ENCODE measurements at regions not wholly inside any gene's neighbourhood (a gene's known extent, or its start where the extent isn't known, plus 50 kb on each side); places are given as distances from the start of the nearest gene placed in this dataset.

- TF ChIP-seq CTCF (IDR thresholded peaks at IDR 0.05; ENCODE audit: borderline replicate concordance, insufficient read depth, low read depth, low read length): no peak
- no peak overlapping the region for H3K4me3 ChIP-seq (ENCODE audit: low read depth, low read length)
These were observed 123.3 kb upstream of the NXT1 start for GRCh38 chr20:23227274-23227673.

GRCh38 chr20:23226612-23227265, 123.9 kb upstream of the NXT1 start:
- TF ChIP-seq CTCF (IDR thresholded peaks at IDR 0.05; ENCODE audit: borderline replicate concordance, insufficient read depth, low read depth, low read length): no peak
- H3K4me3 ChIP-seq (ENCODE audit: low read depth, low read length): no peak overlapping the region

DNA sequence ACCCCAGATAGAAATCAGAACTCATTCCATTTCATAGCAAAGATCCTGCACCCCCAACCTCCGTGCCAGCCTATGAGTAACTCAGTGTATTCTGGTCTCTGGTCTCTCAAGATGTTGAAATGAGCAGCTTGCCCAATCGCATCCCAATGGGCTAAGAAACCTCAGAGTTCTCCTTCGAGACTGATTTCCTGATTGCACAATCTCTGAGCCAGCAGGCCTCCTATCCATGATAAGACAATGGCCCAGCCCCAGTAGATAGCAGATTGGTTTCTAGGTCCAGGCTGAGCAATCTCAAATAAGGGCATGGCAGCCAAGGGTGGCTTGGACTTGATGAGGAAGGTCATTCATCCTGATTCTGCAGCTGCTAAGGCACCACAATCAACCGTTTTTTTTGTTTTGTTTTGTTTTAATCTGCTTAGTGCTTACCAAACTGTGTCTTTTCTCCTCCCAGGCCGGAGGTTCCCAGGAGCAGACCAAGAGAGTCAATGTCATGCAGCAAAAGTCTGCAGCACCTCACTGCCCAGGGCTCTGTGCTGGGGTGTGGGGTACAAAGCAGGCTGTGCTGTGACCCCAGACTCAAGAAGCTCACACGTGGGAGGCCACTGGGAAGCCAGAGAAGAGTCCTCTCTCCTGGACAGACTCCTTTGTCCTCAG, 125.1 kb upstream of the NXT1 start:
- H3K4me3 ChIP-seq (ENCODE audit: low read depth, low read length): no peak overlapping the region
- no peak for TF ChIP-seq CTCF (IDR thresholded peaks at IDR 0.05; ENCODE audit: borderline replicate concordance, insufficient read depth, low read depth, low read length)

DNA sequence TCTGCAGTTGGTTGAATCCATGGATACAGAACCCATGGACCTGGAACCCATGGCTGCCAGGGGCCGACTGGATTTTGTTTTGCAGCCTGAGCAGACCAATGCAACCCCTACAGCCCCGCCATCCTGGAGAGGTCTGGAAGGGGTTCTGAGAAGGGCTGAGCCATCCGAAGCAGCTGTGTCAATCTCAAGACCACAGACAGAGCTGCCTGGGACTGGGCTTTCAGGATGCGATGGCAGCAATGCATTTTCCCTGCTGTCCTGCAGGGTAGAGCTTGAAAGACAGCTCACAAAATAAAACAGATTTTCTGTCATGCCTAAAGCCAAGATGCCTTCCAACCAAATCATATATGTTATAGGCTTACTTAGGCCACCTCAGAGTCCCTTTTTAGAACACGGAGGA, 125.8 kb upstream of the NXT1 start:
- H3K4me3 ChIP-seq (ENCODE audit: low read depth, low read length): no peak overlapping the region
- no peak for TF ChIP-seq CTCF (IDR thresholded peaks at IDR 0.05; ENCODE audit: borderline replicate concordance, insufficient read depth, low read depth, low read length)

DNA sequence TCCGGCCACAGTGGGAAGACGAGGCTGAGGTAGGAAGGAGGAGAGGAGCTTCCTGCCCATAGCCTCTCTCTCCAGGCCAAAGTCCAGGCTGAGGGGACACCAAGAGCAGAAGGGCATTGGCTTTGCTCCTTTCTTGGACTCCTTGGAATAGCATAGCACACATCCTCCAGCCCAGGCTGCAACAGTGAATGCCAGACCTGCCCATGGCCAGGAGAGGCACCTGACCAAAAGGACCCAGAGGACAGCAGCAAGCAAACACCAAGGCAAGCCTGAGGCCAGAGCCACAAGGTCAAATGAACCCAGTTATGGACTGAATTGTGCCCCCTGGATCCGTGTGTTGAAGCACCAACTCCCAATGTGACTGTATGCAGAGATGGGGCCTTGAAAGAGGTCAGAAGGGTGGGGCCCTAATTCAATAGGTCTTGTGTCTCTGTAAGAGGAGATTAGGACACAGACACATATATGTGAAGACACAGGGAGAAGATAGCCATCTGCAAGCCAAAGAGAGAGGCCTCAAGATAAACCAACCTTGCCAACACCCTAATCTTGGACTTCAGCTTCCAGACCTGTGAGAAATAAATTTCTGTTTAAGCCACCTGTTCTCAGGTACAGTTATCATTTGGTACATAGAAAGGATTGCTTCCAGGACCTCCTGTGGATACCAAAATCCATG, 126.5 kb upstream of the NXT1 start:
- H3K4me3 ChIP-seq (ENCODE audit: low read depth, low read length): no peak overlapping the region
- no peak for TF ChIP-seq CTCF (IDR thresholded peaks at IDR 0.05; ENCODE audit: borderline replicate concordance, insufficient read depth, low read depth, low read length)

GRCh38 chr20:23222531-23223200, 127.9 kb upstream of the NXT1 start:
- H3K4me3 ChIP-seq (ENCODE audit: low read depth, low read length): no peak overlapping the region
- TF ChIP-seq CTCF (IDR thresholded peaks at IDR 0.05; ENCODE audit: borderline replicate concordance, insufficient read depth, low read depth, low read length): no peak
